Stimulated activated CD4-positive, alpha-beta T cell treated with anti-CD3 and anti-CD28 coated beads, Interleukin-1b, Interleukin-23, amount 100 ng/mL, for 24 hours (primary cell): ENCODE measurements at regions not wholly inside any gene's neighbourhood (a gene's known extent, or its start where the extent isn't known, plus 50 kb on each side); places are given as distances from the start of the nearest gene placed in this dataset.
"Not testable (repeated sequence)": the region's sequence is repeated elsewhere in the genome, so short reads cannot be mapped to it uniquely, and the experiment has no call there.

ENCODE experiments used
- DNase-seq, 4 experiments: peaks; one replicate each; pipeline ENCODE4 v3.0.0-alpha.2; 2020; ENCODE audit warnings: low read depth in 4 of 4, low spot score in 1 of 4

- DNase-seq = no peak
These were observed 57.8 kb downstream of the OR2B2 start for GRCh38 chr6:27854421-27854820.

- no peak for DNase-seq
These were observed 60.8 kb downstream of the OR2B2 start for GRCh38 chr6:27851440-27851839.

DNA sequence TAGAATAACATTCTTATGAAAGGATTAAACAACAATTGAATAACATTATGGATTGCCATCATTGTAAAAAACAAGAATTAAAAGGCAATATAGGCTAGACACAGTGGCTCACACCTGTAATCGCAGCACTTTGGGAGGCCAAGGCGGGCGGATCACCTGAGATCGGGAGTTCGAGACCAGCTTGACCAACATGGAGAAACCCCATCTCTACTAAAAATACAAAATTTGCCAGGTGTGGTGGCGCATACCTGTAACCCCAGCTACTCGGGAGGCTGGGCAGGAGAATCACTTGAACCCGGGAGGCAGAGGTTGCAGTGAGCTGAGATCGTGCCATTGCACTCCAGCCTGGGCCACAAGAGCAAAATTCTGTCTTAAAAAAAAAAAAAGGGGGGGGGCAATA, 63.2 kb downstream of the OR2B2 start:
- DNase-seq = not testable (repeated sequence)

GRCh38 chr6:27847706-27848105, 64.5 kb downstream of the OR2B2 start:
- DNase-seq = no peak

GRCh38 chr6:27840572-27840971, 71.6 kb downstream of the OR2B2 start:
- no peak for DNase-seq

DNA sequence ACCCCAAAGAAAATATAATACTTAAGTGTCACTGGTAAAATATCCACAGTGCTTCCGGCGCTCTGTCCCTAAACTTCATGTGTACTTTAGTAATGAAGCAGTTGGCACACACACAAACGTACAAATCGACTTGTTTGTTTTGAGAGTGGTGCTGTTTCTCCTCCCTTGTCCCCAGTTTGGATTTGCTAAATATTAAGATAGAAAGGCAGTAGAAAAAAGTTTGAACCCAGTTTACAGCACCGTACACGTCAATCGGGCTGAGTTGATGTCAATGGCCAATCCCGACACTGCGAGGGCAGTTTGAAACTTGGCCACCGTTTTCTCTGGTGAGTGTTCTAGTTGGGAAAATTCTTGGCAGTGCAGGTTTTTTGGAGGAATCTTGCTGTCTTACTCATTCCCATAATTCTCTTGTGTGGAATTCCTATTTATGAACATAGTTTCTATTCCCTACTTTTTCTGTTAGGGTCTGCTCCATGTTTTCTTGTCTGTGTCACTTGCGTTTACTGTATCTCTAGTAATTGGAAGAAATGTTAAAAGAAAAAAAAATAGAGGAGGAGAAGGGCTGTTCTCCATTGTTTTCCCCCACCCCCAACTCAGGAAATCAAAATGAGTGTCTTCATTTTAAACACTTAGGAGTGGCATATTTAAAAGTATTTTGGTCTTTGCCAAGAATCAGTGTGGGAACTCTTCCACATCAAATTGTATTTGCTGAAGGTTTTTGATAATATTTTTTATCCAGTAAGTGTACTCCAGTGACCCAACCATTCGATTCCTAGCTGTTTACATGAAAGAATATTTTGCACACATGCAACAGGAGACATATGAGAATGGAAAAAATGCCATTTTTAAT, 72.3 kb downstream of the OR2B2 start:
- no peak for DNase-seq

DNA sequence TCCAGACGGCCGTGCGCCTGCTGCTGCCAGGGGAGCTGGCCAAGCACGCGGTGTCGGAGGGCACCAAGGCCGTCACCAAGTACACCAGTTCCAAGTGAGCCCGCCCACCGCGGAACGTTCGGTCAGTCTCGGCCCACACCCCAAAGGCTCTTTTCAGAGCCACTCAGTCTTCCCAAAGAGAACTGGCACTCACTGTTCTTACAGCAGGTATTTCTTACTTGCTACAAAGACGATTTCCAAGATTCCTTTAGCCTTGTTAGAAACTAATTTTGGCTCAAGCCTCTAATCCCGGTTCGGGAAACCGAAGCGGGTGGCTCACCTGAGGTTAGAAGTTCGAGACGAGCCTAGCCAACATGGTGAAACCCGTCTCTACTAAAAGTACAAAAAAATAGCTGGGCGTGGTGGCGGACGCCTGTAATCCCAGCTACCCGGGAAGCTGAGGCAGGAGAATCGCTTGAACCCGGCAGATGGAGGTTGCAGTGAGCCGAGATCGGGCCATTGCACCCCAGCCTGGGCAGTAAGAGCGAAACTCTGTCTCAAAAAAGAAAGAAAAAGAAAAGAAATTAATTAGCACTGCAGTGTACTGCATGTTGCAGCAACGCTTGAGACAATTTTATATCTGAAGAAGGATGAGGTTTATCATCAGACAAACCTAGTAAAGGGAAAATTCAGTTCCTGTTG, 73.1 kb downstream of the OR2B2 start:
- no peak for DNase-seq

- DNase-seq = peak in 2 of 4 experiments; percentile 59 to 60
These were observed 73.9 kb downstream of the OR2B2 start for GRCh38 chr6:27838058-27838944.

GRCh38 chr6:27837625-27838057, 74.6 kb downstream of the OR2B2 start:
- no peak for DNase-seq

GRCh38 chr6:27836783-27837624, 75.2 kb downstream of the OR2B2 start:
- peak in 1 of 4 experiments; percentile 33 for DNase-seq

DNA sequence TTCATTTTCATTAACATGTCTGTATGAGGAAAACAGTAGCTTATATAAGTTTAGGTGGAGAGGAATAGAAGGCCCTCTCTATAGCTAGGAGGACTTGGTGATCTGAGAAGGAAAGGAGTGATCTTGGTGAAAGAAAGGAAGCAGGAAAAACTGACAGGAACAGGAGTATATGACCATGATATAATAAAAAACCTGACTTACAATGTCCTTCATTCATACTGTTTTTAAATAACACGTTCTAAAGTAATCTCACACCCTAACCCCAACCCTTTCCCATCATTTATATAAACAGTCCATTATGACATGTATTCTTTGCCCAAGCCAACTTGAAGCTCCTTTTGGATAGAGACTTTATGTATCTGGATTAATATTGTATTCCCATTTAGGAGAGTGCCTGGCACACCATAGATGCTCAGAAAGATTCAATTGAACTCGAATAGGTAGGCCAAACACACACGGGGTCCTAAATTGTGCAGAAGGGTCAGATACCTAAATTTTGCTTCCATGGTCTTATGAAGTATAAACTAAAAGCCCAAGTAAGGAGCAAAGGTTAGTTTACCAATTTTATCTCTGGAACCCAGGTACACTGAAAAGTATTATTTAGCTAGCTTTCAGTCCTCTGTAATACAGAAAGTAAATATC, 75.9 kb downstream of the OR2B2 start:
- no peak for DNase-seq

DNA sequence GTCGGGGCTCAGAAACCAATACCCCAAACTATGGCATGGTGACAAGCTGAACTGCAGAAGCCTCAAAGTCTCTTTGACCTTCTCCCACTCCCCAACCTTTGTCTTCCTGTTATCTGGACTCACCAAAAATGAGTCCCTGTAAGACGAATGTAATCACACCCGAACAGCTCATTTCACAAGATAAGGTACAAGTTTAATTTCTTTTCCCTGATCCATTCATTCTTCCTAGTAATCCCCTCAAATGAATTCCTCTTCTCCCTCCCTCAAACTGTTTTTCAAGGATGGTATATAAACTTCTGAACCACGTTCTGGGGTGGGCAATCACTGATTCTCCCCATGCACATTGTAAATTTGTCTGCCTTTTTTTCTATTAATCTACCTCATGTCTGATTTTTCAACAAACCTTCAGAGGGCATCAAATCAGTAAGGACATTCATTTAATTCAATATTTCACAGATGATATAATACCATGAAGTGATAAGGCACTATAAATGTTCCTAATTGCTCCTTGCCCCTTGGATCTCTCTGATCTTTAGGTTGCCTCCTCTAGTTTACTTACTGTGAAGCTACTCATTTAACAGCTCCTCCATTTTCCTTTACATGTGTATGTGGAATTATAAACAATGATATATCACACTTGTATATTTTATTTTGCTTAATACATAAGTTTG, 77.2 kb downstream of the OR2B2 start:
- DNase-seq = no peak

- DNase-seq = no peak
These were observed 77.8 kb downstream of the OR2B2 start for GRCh38 chr6:27834384-27834783.

DNA sequence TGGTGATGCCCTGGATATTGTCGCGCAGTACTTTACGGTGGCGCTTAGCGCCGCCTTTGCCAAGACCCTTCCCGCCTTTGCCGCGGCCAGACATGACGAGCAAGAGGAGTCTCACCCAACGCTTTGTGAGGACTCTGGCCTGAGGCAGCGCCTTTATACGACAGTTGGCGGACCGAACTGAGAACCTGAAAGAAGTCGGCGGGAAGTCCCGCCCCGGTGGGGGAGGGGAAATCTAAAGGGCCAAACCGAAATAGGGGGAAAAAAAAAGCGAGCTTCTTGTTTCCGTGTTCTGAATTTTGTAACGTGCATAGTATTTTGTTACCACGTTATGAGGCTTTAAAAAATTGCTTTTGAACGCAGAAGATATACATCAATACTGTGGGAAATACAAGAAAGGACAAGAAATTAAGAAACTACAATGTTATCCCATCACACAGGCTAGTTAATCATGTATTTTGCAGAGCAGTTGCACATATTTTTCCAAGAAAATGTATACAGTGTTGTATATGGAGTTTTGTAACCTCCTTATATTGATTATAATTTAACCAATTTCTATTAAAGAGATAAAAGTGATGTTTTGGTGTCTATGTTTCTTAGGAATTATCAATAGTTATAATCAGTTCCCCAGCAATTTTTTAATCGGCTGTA, 80.6 kb downstream of the OR2B2 start:
- DNase-seq = peak in 2 of 4 experiments; percentile 63 to 70

DNA sequence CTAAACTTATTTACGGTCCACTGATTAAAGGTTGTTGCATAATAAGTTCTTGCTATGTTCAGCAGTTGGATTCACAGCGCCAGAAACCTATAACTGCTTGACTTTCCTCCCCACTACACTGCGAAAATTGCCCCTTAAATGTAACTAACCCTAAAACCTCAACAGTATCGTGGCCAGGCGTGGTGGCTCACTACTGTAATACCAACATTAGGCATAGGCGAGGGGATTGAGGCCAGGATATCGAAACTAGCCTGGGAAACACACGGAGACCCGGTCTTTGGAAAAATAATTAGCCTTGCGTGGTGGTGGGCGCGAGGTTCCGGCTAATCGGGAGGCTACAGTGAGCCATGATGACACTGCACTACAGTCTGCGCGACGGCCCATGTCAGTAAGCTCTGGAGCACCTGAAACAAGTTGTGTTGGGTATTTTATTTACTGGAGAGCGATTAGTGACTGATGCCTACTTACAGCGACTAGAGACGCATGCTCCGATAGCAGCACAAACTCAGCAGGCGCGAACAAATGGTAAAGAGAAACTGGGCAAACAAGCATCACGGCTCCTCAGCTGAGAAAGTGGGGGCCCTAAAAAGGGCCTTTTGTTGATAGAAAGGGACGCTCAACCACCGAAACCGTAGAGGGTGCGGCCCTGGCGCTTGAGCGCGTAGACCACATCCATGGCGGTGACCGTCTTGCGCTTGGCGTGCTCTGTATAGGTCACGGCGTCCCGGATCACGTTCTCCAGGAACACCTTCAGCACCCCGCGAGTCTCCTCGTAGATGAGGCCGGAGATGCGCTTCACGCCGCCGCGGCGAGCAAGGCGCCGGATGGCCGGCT, 81.4 kb downstream of the OR2B2 start:
- not testable (repeated sequence) for DNase-seq

DNA sequence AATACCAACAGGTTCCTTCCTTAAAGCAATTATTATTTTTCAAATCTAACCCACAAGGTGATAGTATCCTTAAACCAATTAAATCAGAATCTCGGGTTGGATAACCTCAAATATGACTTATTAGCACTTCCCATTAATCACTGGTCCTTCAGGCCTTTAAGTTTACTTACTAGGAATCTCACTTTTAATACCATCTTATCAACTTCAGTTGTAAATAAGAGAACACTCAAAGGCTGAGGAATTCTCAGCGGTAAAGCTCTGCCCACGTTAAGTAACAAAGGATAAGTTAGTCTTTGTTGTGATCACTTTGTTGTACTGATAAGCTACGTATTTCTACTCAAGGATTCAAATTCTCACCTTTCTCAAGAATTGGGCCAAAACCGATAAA, 82.0 kb downstream of the OR2B2 start:
- no peak for DNase-seq

- no peak for DNase-seq
These were observed 82.6 kb downstream of the OR2B2 start for GRCh38 chr6:27829453-27830211.
